ENCODE measurements at regions not wholly inside any gene's neighbourhood (a gene's known extent, or its start where the extent isn't known, plus 50 kb on each side); places are given as distances from the start of the nearest gene placed in this dataset.

GRCh38 chr2:133737242-133737993 is 169.2 kb upstream of the NCKAP5 start:
- intact Hi-C loops (cut with DNase I; ENCODE audit: low total_unique reads) = no loop called here
- H3K9me3 ChIP-seq = no peaks in the 10 kb centered on the region
- no peaks in the 10 kb centered on the region for H3K4me1 ChIP-seq
- WGBS, 2 donors (ENCODE audit: low coverage in 1 of 2) = 67 to 83% methylated on average over 1 to 2 of the region's 2 CpGs
- in situ Hi-C loops (cut with MboI; ENCODE audit: low pct_ligation_motif_present in 1 of 4, low pct_unique_long_range_greater_than_20kb in 1 of 4, low sequenced_read_pairs in 3 of 4) = no loop called here
- no peaks in the 10 kb centered on the region for H3K36me3 ChIP-seq
- no peak overlapping the region for H3K4me3 ChIP-seq
- no peak overlapping the region for H3K27ac ChIP-seq
- no peak for DNase-seq
- no peaks in the 10 kb centered on the region for H3K27me3 ChIP-seq
- TF ChIP-seq CTCF (IDR thresholded peaks at IDR 0.05) (no peak), EP300 (IDR thresholded peaks at IDR 0.05; ENCODE audit: low read depth) (no peak), POLR2AphosphoS5 (IDR thresholded peaks at IDR 0.05) (no peak), POLR2A (IDR thresholded peaks at IDR 0.05) (no peak)

GRCh38 chr2:133739039-133739438 is 170.8 kb upstream of the NCKAP5 start:
- no peak overlapping the region for H3K27ac ChIP-seq
- TF ChIP-seq POLR2AphosphoS5 (IDR thresholded peaks at IDR 0.05) (no peak), EP300 (IDR thresholded peaks at IDR 0.05; ENCODE audit: low read depth) (no peak), POLR2A (IDR thresholded peaks at IDR 0.05) (no peak), CTCF (IDR thresholded peaks at IDR 0.05) (no peak)
- DNase-seq = no peak
- H3K9me3 ChIP-seq = no peaks in the 10 kb centered on the region
- no peaks in the 10 kb centered on the region for H3K27me3 ChIP-seq
- intact Hi-C loops (cut with DNase I; ENCODE audit: low total_unique reads) = no loop called here
- no peaks in the 10 kb centered on the region for H3K36me3 ChIP-seq
- in situ Hi-C loops (cut with MboI; ENCODE audit: low pct_ligation_motif_present in 1 of 4, low pct_unique_long_range_greater_than_20kb in 1 of 4, low sequenced_read_pairs in 3 of 4) = no loop called here
- H3K4me3 ChIP-seq = no peak overlapping the region
- H3K4me1 ChIP-seq = no peaks in the 10 kb centered on the region

GRCh38 chr2:133740500-133740899 is 172.2 kb upstream of the NCKAP5 start:
- Histone ChIP-seq H3K4me3 (no peak overlapping the region), H3K36me3 (no peaks in the 10 kb centered on the region), H3K27me3 (no peaks in the 10 kb centered on the region), H3K4me1 (no peaks in the 10 kb centered on the region), H3K27ac (no peak overlapping the region), H3K9me3 (no peaks in the 10 kb centered on the region)
- no peak for DNase-seq
- in situ Hi-C loops (cut with MboI; ENCODE audit: low pct_ligation_motif_present in 1 of 4, low pct_unique_long_range_greater_than_20kb in 1 of 4, low sequenced_read_pairs in 3 of 4) = no loop called here
- intact Hi-C loops (cut with DNase I; ENCODE audit: low total_unique reads) = no loop called here
- WGBS, 2 donors (ENCODE audit: low coverage in 1 of 2) = 74 to 85% methylated on average over 1 of the region's 1 CpG
- TF ChIP-seq POLR2AphosphoS5 (IDR thresholded peaks at IDR 0.05) (no peak), EP300 (IDR thresholded peaks at IDR 0.05; ENCODE audit: low read depth) (no peak), CTCF (IDR thresholded peaks at IDR 0.05) (no peak), POLR2A (IDR thresholded peaks at IDR 0.05) (no peak)

- Histone ChIP-seq H3K27me3 (no peaks in the 10 kb centered on the region), H3K27ac (no peak overlapping the region), H3K4me1 (no peaks in the 10 kb centered on the region), H3K4me3 (no peak overlapping the region), H3K36me3 (no peaks in the 10 kb centered on the region), H3K9me3 (no peaks in the 10 kb centered on the region)
- 67 to 86% methylated on average over 2 to 3 of the region's 3 CpGs for WGBS, 2 donors (ENCODE audit: low coverage in 1 of 2)
- TF ChIP-seq EP300 (IDR thresholded peaks at IDR 0.05; ENCODE audit: low read depth) (no peak), POLR2A (IDR thresholded peaks at IDR 0.05) (no peak), POLR2AphosphoS5 (IDR thresholded peaks at IDR 0.05) (no peak), CTCF (IDR thresholded peaks at IDR 0.05) (no peak)
- DNase-seq = no peak
- in situ Hi-C loops (cut with MboI; ENCODE audit: low pct_ligation_motif_present in 1 of 4, low pct_unique_long_range_greater_than_20kb in 1 of 4, low sequenced_read_pairs in 3 of 4) (no loop called here), intact Hi-C loops (cut with DNase I; ENCODE audit: low total_unique reads) (no loop called here)
Observed at GRCh38 chr2:133748007-133748700, 179.9 kb upstream of the NCKAP5 start.
